GM12873 (cell line): ENCODE measurements at regions not wholly inside any gene's neighbourhood (a gene's known extent, or its start where the extent isn't known, plus 50 kb on each side); places are given as distances from the start of the nearest gene placed in this dataset.

Experiments
- TF ChIP-seq, protein P1 (sequence below): IDR thresholded peaks from 2 replicates; pipeline ENCODE4 v1.5.1; 2012; ENCODE audit warnings: low read depth, mild to moderate bottlenecking, moderate library complexity, low read length, control low read depth; ENCODE audit not compliant: insufficient read depth; ENCODE audit errors: missing control alignments

DNA sequence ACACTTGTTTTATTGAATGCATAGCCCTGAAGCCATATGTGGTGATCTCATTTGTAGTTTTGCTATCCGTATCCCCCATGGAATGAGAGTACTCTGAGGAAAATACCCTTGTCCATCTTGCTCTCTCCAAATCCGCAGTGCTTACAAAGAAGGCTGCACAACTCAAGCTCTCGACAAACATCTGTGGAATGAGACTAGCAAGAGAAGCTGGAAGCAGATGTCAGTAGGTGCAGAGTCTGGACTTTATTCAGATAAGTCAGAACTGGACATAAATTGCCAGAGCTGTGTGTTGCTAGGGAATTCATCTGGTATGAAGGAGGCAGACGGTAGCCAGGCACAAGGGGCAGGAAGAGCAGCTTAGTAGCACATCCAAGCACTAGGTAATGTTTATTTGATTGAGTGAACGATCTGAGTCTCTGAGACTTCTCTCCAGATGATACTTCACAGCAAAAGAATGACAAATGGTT is 1046.2 kb downstream of the XPNPEP1 start:
- TF ChIP-seq, protein P1, sequence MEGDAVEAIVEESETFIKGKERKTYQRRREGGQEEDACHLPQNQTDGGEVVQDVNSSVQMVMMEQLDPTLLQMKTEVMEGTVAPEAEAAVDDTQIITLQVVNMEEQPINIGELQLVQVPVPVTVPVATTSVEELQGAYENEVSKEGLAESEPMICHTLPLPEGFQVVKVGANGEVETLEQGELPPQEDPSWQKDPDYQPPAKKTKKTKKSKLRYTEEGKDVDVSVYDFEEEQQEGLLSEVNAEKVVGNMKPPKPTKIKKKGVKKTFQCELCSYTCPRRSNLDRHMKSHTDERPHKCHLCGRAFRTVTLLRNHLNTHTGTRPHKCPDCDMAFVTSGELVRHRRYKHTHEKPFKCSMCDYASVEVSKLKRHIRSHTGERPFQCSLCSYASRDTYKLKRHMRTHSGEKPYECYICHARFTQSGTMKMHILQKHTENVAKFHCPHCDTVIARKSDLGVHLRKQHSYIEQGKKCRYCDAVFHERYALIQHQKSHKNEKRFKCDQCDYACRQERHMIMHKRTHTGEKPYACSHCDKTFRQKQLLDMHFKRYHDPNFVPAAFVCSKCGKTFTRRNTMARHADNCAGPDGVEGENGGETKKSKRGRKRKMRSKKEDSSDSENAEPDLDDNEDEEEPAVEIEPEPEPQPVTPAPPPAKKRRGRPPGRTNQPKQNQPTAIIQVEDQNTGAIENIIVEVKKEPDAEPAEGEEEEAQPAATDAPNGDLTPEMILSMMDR, result no peak

DNA sequence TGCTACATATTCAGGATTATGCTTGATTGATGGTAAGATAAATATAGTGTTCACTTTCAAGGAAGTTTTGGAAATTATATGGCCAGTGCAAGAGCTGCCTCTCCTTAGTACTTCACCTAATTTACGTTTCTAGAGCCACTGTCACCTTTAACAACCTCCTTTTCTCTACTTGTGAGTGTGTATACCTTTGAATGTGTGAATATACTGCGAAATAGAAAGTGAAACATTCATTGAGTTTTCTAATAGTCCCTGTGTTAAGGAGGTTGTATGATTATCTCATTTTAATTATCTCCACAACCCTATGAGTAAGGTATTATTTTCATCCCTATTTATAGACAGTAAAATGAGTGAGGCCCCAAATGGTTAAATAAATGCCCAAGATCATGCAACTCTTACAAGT is 1050.5 kb downstream of the XPNPEP1 start:
- TF ChIP-seq, protein P1, result no peak

- TF ChIP-seq, protein P1, result no peak
These were observed 1054.4 kb downstream of the XPNPEP1 start for GRCh38 chr10:108868881-108869280.

DNA sequence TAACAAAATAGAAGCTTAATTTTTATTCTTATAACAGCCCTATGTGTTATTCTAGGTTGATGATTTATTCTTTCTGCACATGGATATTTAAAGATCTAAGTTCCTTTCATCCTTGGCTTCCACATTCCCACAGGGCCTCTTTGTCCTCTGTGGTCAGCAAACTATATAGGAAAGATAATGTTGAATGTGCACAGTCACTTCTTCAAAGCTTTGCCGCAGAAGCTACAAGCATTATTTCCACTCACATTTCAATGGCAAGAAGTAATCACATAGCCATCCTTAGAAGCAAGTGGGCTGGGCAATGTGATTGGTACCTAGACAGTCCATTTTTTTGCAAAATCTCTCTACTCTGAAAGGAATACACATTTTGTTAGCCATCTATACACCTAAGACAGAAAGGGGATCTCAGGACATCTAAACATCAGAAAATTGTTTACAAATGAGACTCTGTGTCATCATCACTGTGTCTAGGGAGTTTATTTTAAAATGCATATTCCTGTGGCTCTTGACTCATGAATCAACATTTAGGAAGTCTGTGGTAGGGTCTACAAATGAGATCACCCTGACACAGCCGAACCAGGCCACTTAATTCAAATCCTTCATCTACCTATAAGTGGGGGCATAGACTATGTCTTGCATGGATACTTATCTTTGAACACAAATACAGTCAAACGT is 1060.5 kb downstream of the XPNPEP1 start:
- TF ChIP-seq, protein P1, result no peak

DNA sequence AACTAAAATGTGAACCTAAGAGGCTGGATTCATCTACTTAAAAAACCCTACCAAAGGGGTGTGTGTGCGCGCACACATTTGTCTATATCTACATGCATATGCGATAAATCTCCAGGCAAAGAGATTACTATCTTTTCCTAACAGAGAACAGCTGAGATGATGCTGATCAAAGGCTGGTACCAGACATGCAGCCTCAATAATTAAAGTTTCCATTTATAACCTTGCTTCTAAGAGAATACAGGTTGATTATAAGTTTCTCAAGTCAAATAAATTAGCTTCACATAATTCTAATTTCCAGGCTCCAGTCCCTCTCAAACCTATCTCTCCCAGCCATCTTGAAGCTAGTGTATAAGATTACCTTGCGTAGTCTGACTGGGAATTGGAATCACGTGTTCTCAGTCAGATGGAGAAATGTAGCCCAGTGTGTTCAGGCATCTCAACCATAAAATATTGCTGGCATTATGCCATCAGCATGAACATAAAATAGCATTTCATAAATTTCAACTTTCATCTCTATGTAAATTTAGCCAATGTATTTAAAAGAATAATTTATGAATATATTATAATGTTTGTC is 1062.0 kb downstream of the XPNPEP1 start:
- TF ChIP-seq, protein P1, result no peak

- TF ChIP-seq, protein P1, result no peak
These were observed 1071.1 kb downstream of the XPNPEP1 start for GRCh38 chr10:108852211-108852610.

- TF ChIP-seq, protein P1, result no peak
These were observed 1073.0 kb downstream of the XPNPEP1 start for GRCh38 chr10:108850138-108850854.
